ENCODE measurements at regions not wholly inside any gene's neighbourhood (a gene's known extent, or its start where the extent isn't known, plus 50 kb on each side); places are given as distances from the start of the nearest gene placed in this dataset.

GRCh38 chr10:83037653-83038052 lies 1101.7 kb upstream of the GHITM start:
- DNase-seq, result no peak

GRCh38 chr10:83038631-83039030 lies 1100.7 kb upstream of the GHITM start:
- DNase-seq, result no peak

- DNase-seq, result no peak
Measured at GRCh38 chr10:83045731-83046130, 1093.6 kb upstream of the GHITM start.

GRCh38 chr10:83050815-83051214 lies 1088.5 kb upstream of the GHITM start:
- DNase-seq, result no peak

- no peak for DNase-seq
Measured at GRCh38 chr10:83062871-83063270, 1076.4 kb upstream of the GHITM start.

GRCh38 chr10:83073472-83073871 lies 1065.8 kb upstream of the GHITM start:
- DNase-seq, result no peak

- DNase-seq, result no peak
Measured at GRCh38 chr10:83075016-83075814, 1064.1 kb upstream of the GHITM start.

- DNase-seq, result no peak
Measured at GRCh38 chr10:83075815-83076355, 1063.4 kb upstream of the GHITM start.

- DNase-seq, result no peak
Measured at GRCh38 chr10:83076443-83076842, 1062.9 kb upstream of the GHITM start.

GRCh38 chr10:83078160-83078559 lies 1061.1 kb upstream of the GHITM start:
- no peak for DNase-seq

GRCh38 chr10:83078645-83079044 lies 1060.7 kb upstream of the GHITM start:
- DNase-seq, result no peak

GRCh38 chr10:83083831-83084230 lies 1055.5 kb upstream of the GHITM start:
- DNase-seq, result no peak

GRCh38 chr10:83089335-83089734 lies 1050.0 kb upstream of the GHITM start:
- no peak for DNase-seq

- DNase-seq, result no peak
Measured at GRCh38 chr10:83104616-83105015, 1034.7 kb upstream of the GHITM start.

- DNase-seq, result no peak
Measured at GRCh38 chr10:83108565-83109333, 1030.6 kb upstream of the GHITM start.

GRCh38 chr10:83119346-83119745 lies 1020.0 kb upstream of the GHITM start:
- no peak for DNase-seq

GRCh38 chr10:83122336-83122735 lies 1017.0 kb upstream of the GHITM start:
- DNase-seq, result no peak

GRCh38 chr10:83127942-83128575 lies 1011.2 kb upstream of the GHITM start:
- no peak for DNase-seq

- DNase-seq, result no peak
Measured at GRCh38 chr10:83140811-83141210, 998.5 kb upstream of the GHITM start.

GRCh38 chr10:83142074-83142563 lies 997.2 kb upstream of the GHITM start:
- DNase-seq, result no peak

- DNase-seq, result no peak
Measured at GRCh38 chr10:83144461-83144860, 994.8 kb upstream of the GHITM start.

- DNase-seq, result no peak
Measured at GRCh38 chr10:83153714-83154113, 985.6 kb upstream of the GHITM start.

GRCh38 chr10:83164156-83164555 lies 975.2 kb upstream of the GHITM start:
- DNase-seq, result no peak
